ENCODE measurements at regions not wholly inside any gene's neighbourhood (a gene's known extent, or its start where the extent isn't known, plus 50 kb on each side); places are given as distances from the start of the nearest gene placed in this dataset.

DNA sequence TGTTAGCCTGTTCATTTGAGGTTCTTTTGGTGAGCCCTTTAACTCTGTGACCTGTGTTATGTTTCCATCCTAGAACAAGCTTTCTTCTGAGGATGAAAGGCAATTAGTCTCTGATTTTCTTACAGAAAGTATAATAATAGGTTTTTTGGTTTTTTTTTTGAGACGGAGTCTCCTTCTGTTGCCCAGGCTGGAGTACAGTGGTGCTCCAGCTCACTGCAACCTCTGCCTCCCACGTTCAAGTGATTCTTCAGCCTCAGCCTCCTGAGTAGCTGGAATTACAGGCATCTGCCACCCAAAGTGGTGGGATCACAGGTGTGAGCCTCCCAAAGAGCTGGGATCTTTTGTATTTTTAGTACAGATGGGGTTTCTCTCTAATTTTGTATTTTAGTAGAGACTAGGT, 52.7 kb upstream of the SYNE2 start:
- Histone ChIP-seq H3K27me3 (no peaks in the 10 kb centered on the region), H3K27ac (no peak overlapping the region), H3K36me3 (no peaks in the 10 kb centered on the region), H3K4me3 (no peak overlapping the region), H3K4me1 (no peaks in the 10 kb centered on the region), H3K9me3 (no peaks in the 10 kb centered on the region)
- ATAC-seq: no peak
- intact Hi-C loops (cut with DNase I): loop anchor here in 1 of 2 donors (10.0 kb wide), 1 partner anchor 495 kb away; the partner anchor contains the start of gene ESR2
- TF ChIP-seq, protein P1, sequence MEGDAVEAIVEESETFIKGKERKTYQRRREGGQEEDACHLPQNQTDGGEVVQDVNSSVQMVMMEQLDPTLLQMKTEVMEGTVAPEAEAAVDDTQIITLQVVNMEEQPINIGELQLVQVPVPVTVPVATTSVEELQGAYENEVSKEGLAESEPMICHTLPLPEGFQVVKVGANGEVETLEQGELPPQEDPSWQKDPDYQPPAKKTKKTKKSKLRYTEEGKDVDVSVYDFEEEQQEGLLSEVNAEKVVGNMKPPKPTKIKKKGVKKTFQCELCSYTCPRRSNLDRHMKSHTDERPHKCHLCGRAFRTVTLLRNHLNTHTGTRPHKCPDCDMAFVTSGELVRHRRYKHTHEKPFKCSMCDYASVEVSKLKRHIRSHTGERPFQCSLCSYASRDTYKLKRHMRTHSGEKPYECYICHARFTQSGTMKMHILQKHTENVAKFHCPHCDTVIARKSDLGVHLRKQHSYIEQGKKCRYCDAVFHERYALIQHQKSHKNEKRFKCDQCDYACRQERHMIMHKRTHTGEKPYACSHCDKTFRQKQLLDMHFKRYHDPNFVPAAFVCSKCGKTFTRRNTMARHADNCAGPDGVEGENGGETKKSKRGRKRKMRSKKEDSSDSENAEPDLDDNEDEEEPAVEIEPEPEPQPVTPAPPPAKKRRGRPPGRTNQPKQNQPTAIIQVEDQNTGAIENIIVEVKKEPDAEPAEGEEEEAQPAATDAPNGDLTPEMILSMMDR (IDR thresholded peaks at IDR 0.05): no peak
- no peak for DNase-seq

DNA sequence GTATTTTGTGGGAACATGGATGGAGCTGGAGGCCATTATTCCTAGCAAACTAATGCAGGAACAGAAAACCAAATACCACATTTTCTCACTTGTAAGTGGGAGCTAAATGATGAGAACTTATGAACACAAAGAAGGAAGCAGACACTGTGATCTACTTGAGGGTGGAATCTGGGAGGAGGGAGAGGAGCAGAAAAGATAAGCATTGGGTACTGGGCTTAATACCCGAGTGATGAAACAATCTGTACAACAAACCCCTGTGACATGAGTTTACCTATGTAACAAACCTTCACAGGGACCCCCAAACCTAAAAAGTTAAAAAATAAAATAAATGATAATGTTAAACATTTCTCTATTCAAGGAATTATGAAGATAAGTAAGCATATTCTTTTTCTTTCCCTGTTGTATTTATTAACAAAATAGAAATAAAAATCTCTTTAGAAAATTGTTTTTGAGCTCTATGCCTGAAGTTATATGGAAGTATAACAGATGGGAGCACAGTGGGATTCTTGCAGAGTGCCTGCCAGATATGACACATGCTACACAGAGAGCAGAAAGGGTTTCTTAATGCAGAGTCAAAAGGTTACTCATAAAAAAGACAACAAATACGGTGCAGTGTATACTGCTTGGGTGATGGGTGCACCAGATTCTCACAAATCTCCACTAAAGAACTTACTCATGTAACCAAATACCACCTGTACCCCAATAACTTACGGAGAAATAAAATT, 52.0 kb upstream of the SYNE2 start:
- no peaks in the 10 kb centered on the region for H3K9me3 ChIP-seq
- no peaks in the 10 kb centered on the region for H3K4me1 ChIP-seq
- TF ChIP-seq, protein P1 (IDR thresholded peaks at IDR 0.05): no peak
- H3K36me3 ChIP-seq: no peaks in the 10 kb centered on the region
- ATAC-seq (no peak), DNase-seq (no peak)
- H3K27ac ChIP-seq: no peak overlapping the region
- no peak overlapping the region for H3K4me3 ChIP-seq
- no peaks in the 10 kb centered on the region for H3K27me3 ChIP-seq
- intact Hi-C loops (cut with DNase I): loop anchor here in 1 of 2 donors (10.0 kb wide), 1 partner anchor 494 kb away; the partner anchor contains the start of gene ESR2
